Mucosa of descending colon (tissue), 3 donors: ENCODE measurements at regions not wholly inside any gene's neighbourhood (a gene's known extent, or its start where the extent isn't known, plus 50 kb on each side); places are given as distances from the start of the nearest gene placed in this dataset.
A peak's percentile ranks its signal among the peaks of the same experiment; 100 is the strongest.

Source experiments
- ATAC-seq: fragments of 200-7000 bp; cut with Tn5 transposase; one replicate; pipeline ENCODE4 v1.9.1; 2020; ENCODE audit warnings: mild to moderate bottlenecking, moderate library complexity
- DNase-seq, 3 donors: peaks; one replicate each; pipeline ENCODE4 v3.0.0-alpha.2; 2020
- H3K36me3 ChIP-seq: fragments of 200-600 bp; one replicate; pipeline ENCODE4 v1.8.0; 2021; ENCODE audit warnings: low read depth, mild to moderate bottlenecking
- H3K4me1 ChIP-seq: fragments of 200-600 bp; one replicate; pipeline ENCODE4 v1.8.0; 2021; ENCODE audit warnings: low read depth, mild to moderate bottlenecking
- H3K4me3 ChIP-seq: fragments of 200-600 bp; one replicate; pipeline ENCODE4 v1.8.0; 2021; ENCODE audit warnings: mild to moderate bottlenecking
- H3K9me3 ChIP-seq: fragments of 200-600 bp; one replicate; pipeline ENCODE4 v1.8.0; 2021; ENCODE audit warnings: mild to moderate bottlenecking
- intact Hi-C, 2 donors: fragments of 100-400 bp; cut with DNase I in 1 of 2; cut with micrococcal nuclease in 1 of 2; formaldehyde crosslinking; loops; one replicate each; pipeline versions ENCODE4 v1.11.0 to v1.11.1; 2022; cut with DNase I, micrococcal nuclease
- TF ChIP-seq, protein P1 (sequence below): fragments of 200-600 bp; IDR thresholded peaks from one replicate; pipeline ENCODE4 v1.8.0; 2022; ENCODE audit warnings: antibody characterized with exemption, mild to moderate bottlenecking
- donor health status: DM: no; HTN: no; CAD: no; lungs with moderate emphysema.
- donor health status: DM: no; HTN: no; CAD: no.
- donor health status: DM: no; HTN: yes; CAD: no.

DNA sequence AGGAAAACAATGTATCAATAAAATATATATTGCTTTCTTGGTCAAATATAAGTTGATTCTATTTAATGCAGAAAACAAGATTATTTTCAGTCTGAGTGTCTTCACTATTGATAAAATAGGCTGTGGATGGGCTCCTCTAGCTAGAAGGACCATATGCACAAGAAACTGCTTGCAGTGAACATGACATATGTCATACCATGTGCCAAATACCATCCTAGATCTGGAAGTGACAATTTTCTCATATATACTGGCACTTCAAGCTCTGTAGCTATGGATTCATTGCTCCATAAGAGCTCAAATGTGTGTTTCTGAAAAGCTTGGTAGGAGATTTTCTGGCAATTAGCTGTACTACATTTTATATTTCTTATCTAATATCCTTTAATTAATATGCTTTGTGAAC is 95.6 kb upstream of the CDH6 start:
- Histone ChIP-seq H3K36me3 (no peaks in the 10 kb centered on the region), H3K4me3 (no peak overlapping the region), H3K9me3 (no peaks in the 10 kb centered on the region), H3K4me1 (no peaks in the 10 kb centered on the region)
- ATAC-seq (no peak), DNase-seq (no peak)
- TF ChIP-seq, protein P1, sequence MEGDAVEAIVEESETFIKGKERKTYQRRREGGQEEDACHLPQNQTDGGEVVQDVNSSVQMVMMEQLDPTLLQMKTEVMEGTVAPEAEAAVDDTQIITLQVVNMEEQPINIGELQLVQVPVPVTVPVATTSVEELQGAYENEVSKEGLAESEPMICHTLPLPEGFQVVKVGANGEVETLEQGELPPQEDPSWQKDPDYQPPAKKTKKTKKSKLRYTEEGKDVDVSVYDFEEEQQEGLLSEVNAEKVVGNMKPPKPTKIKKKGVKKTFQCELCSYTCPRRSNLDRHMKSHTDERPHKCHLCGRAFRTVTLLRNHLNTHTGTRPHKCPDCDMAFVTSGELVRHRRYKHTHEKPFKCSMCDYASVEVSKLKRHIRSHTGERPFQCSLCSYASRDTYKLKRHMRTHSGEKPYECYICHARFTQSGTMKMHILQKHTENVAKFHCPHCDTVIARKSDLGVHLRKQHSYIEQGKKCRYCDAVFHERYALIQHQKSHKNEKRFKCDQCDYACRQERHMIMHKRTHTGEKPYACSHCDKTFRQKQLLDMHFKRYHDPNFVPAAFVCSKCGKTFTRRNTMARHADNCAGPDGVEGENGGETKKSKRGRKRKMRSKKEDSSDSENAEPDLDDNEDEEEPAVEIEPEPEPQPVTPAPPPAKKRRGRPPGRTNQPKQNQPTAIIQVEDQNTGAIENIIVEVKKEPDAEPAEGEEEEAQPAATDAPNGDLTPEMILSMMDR: no peak
- intact Hi-C loops: no loop called here

DNA sequence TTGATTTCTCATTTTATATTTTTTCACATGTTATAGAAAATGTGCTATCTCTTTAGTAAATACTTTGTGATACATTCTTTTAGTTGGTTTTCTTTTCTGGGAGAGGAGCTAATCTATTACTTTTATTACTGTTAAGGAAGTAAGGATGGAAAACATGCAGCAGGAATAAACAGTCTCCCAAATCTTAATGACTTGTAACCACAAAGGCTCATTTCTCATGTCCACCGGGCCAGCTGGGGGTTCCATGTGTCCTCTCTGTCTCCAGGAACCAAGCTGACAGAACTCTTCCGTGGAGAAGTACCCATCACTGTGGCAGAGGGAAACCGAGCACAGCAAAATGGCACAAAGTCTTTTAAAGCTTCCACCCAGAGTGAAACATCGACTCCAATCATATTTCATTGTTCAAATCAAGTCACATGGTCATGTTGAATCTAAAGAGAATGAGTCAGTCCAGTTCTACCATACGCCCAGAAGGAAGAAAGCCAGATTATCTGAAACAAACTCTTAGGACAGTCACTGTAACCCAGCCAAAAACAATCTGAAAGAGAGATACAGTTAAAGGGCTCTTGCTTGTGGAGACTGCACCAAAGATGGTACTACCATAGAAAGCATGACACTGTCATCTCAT is 97.1 kb upstream of the CDH6 start:
- H3K9me3 ChIP-seq: no peaks in the 10 kb centered on the region
- H3K4me3 ChIP-seq: no peak overlapping the region
- no peaks in the 10 kb centered on the region for H3K4me1 ChIP-seq
- intact Hi-C loops: no loop called here
- no peaks in the 10 kb centered on the region for H3K36me3 ChIP-seq
- no peak for ATAC-seq
- TF ChIP-seq, protein P1: no peak
- peak in 1 of 3 donors; percentile 1 for DNase-seq

DNA sequence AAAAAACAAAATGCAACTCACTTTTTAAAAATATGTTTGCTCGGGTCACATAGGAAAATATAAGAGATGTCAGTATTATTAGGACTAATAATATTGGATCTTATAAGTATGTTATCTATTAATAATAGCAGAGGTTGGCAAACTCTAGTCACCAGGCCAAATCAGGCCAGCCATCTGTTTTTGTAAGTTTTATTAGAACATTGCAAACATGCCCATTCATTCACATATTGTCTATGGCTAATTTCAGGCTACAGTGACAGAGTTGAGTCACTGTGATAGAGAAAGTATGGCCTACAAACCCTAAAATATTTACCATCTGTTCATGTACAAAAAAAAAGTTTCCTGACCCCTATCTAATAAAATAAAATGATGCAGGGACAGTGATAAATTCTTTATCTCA is 97.7 kb upstream of the CDH6 start:
- intact Hi-C loops: no loop called here
- no peak overlapping the region for H3K4me3 ChIP-seq
- H3K9me3 ChIP-seq: no peaks in the 10 kb centered on the region
- H3K4me1 ChIP-seq: no peaks in the 10 kb centered on the region
- TF ChIP-seq, protein P1: no peak
- DNase-seq (no peak), ATAC-seq (no peak)
- no peaks in the 10 kb centered on the region for H3K36me3 ChIP-seq

DNA sequence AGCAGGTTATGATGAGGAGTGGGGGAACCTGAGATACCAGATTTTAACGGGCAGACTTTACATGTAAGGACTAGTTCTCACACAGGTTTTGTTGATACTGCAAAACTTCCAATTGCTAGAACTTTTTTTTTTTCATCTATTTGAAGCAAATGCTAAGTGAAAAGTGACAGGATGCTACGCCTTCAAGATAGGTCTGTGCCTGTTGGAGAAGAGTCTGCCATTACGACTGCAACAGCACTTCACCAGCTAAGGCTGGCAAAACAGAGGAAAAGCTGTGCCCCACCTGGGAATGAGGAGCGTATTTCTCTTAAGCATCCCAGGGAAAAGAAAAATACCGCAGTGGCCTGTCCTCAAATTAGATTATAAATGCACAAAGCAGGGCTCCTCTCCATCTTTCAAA is 102.0 kb upstream of the CDH6 start:
- no peaks in the 10 kb centered on the region for H3K9me3 ChIP-seq
- no peaks in the 10 kb centered on the region for H3K4me1 ChIP-seq
- H3K4me3 ChIP-seq: no peak overlapping the region
- H3K36me3 ChIP-seq: no peaks in the 10 kb centered on the region
- TF ChIP-seq, protein P1: no peak
- ATAC-seq (no peak), DNase-seq (no peak)
- intact Hi-C loops: no loop called here

DNA sequence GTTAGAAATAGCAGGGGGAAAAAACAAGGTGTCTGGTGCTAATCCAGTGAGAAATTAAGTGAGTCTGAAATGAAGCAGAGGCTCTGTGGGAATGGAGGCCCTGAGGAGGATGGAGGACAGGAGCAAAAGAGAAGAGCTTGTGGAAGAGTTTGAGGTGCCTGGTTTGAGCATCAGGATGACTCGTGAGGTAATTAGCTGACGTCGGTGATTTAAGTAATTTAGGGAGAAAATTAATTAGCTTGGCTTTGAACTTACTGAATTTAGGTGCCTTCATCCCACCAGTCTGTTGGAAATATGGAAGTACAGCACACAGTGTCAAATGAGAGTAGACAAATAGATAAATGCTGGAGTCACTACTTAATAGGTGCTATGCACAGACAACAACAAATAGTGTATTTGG is 103.0 kb upstream of the CDH6 start:
- H3K4me1 ChIP-seq: no peaks in the 10 kb centered on the region
- H3K9me3 ChIP-seq: no peaks in the 10 kb centered on the region
- intact Hi-C loops: no loop called here
- TF ChIP-seq, protein P1: no peak
- no peak overlapping the region for H3K4me3 ChIP-seq
- no peaks in the 10 kb centered on the region for H3K36me3 ChIP-seq
- ATAC-seq (no peak), DNase-seq (no peak)

DNA sequence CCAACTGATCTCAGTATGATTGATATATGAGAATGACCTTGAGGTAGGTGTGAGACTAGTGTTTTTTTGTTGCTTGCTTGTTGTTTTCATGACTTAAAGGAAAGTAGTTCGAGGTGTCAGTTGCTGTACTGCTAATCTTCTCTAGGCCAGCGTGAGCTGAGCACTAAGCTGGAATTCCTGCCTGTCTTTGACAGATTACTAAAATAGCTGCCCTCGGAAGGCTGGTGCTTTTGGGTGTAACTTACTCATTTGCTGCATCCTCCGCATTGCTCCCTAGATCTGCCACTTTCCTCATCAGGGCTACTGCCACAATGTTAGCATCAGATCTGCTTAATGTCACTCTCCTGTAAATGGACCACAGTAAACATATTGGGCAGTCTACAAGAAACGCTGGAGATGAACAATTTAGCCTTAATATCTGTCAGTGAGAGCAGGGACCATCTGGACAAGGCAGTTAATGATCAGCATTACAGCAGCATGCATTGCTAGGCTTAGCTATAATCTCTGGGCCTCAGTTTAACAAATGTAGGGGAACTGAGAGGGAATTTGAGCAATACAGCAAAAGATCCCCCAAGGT is 106.6 kb upstream of the CDH6 start:
- intact Hi-C loops: no loop called here
- Histone ChIP-seq H3K4me1 (no peaks in the 10 kb centered on the region), H3K36me3 (no peaks in the 10 kb centered on the region), H3K4me3 (no peak overlapping the region), H3K9me3 (no peaks in the 10 kb centered on the region)
- ATAC-seq: no peak
- DNase-seq: no peak
- TF ChIP-seq, protein P1: no peak
